Fibroblast of lung (primary cell): ENCODE measurements at regions not wholly inside any gene's neighbourhood (a gene's known extent, or its start where the extent isn't known, plus 50 kb on each side); places are given as distances from the start of the nearest gene placed in this dataset.
A peak's percentile ranks its signal among the peaks of the same experiment; 100 is the strongest.

ENCODE experiments used
- DNase-seq, 2 donors: peaks; one replicate each; pipeline versions ENCODE4 v3.0.0 to v3.0.0-alpha.2; 2010; ENCODE audit warnings: low read depth in 2 of 2
- H2AFZ ChIP-seq: 2 replicates; pipeline ENCODE4 v1.5.1; 2012; ENCODE audit warnings: low read length, control low read depth, inconsistent platforms
- H3K27ac ChIP-seq: 2 replicates; pipeline ENCODE4 v1.5.1; 2011; ENCODE audit warnings: low read length, control low read depth; ENCODE audit not compliant: insufficient read depth
- H3K27me3 ChIP-seq: 2 replicates; pipeline ENCODE4 v1.5.1; 2011; ENCODE audit warnings: mild to moderate bottlenecking, low read length; ENCODE audit not compliant: control insufficient read depth, insufficient read depth
- H3K36me3 ChIP-seq: 2 replicates; pipeline ENCODE4 v1.5.1; 2011; ENCODE audit warnings: low read length; ENCODE audit not compliant: control insufficient read depth, insufficient read depth
- H3K4me1 ChIP-seq: 2 replicates; pipeline ENCODE4 v1.5.1; 2011; ENCODE audit warnings: low read length; ENCODE audit not compliant: control insufficient read depth, insufficient read depth; ENCODE audit errors: extremely low read depth
- H3K4me2 ChIP-seq: 2 replicates; pipeline ENCODE4 v1.5.1; 2011; ENCODE audit warnings: low read length, control low read depth; ENCODE audit not compliant: insufficient read depth; ENCODE audit errors: extremely low read depth
- H3K4me3 ChIP-seq, 4 experiments: fragments of 200-600 bp in 1 of 4; sonication (generic) in 1 of 4; replicated peaks in 1 of 4; 2 replicates each; pipeline ENCODE4 v1.5.1; 2011 to 2016; ENCODE audit warnings: low read length in 4 of 4, low read depth in 3 of 4, mild to moderate bottlenecking in 3 of 4, control low read depth in 2 of 4, inconsistent platforms in 1 of 4, mixed read lengths in 1 of 4; ENCODE audit not compliant: insufficient read depth in 1 of 4; ENCODE audit errors: control extremely low read depth in 1 of 4
- H3K79me2 ChIP-seq: 2 replicates; pipeline ENCODE4 v1.5.1; 2012; ENCODE audit warnings: mild to moderate bottlenecking, low read length, inconsistent platforms; ENCODE audit not compliant: control insufficient read depth, insufficient read depth
- H3K9ac ChIP-seq: 2 replicates; pipeline ENCODE4 v1.5.1; 2011; ENCODE audit warnings: mild to moderate bottlenecking, low read length, control low read depth; ENCODE audit not compliant: insufficient read depth
- H3K9me3 ChIP-seq: 2 replicates; pipeline ENCODE4 v1.5.1; 2012; ENCODE audit warnings: low read depth, low read length; ENCODE audit not compliant: control insufficient read depth, insufficient read depth
- H4K20me1 ChIP-seq: 2 replicates; pipeline ENCODE4 v1.5.1; 2011; ENCODE audit warnings: low read length; ENCODE audit not compliant: control insufficient read depth, insufficient read depth; ENCODE audit errors: extremely low read depth
- EZH2 ChIP-seq: IDR thresholded peaks from 2 replicates; pipeline ENCODE4 v1.5.1; 2012; ENCODE audit warnings: low read length, control low read depth, mild to moderate bottlenecking; ENCODE audit errors: missing control alignments
- TF ChIP-seq, protein P1 (sequence below), 2 donors: IDR thresholded peaks in 1 of 2; conservative IDR thresholded peaks in 1 of 2; 1 replicate in 1 of 2; 2 replicates in 1 of 2; pipeline ENCODE4 v1.5.1; 2011 to 2012; ENCODE audit warnings: low read length in 2 of 2, control low read depth in 1 of 2, inconsistent platforms in 1 of 2, low read depth in 1 of 2, mild to moderate bottlenecking in 1 of 2

DNA sequence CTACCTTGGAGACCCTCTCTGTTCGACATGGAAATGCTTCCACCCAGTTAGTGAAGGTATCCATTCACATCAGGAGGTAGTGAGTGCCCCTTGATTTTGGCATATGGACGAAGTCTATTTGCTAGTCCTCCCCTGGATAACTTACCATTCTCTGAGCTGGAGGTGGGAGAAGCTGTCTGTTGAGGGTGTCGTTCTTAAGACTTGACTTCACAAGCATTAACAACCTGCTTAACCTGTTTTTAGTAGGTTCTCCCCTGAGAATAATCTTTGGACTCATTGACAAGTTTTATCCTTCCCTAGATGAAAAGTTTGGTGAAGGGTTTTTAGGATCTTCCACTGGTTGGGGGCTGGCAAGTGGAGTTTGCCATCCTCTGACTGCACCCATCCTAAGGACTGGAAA, 1053.8 kb upstream of the CNTN5 start:
- H3K36me3 ChIP-seq = no peaks in the 10 kb centered on the region
- no peaks in the 10 kb centered on the region for H4K20me1 ChIP-seq
- H3K27me3 ChIP-seq = no peaks in the 10 kb centered on the region
- no peak overlapping the region for H3K9ac ChIP-seq
- H3K4me2 ChIP-seq = no peak overlapping the region
- TF ChIP-seq, protein P1, sequence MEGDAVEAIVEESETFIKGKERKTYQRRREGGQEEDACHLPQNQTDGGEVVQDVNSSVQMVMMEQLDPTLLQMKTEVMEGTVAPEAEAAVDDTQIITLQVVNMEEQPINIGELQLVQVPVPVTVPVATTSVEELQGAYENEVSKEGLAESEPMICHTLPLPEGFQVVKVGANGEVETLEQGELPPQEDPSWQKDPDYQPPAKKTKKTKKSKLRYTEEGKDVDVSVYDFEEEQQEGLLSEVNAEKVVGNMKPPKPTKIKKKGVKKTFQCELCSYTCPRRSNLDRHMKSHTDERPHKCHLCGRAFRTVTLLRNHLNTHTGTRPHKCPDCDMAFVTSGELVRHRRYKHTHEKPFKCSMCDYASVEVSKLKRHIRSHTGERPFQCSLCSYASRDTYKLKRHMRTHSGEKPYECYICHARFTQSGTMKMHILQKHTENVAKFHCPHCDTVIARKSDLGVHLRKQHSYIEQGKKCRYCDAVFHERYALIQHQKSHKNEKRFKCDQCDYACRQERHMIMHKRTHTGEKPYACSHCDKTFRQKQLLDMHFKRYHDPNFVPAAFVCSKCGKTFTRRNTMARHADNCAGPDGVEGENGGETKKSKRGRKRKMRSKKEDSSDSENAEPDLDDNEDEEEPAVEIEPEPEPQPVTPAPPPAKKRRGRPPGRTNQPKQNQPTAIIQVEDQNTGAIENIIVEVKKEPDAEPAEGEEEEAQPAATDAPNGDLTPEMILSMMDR (conservative IDR thresholded peaks at IDR 0.05 in 1 of 2, IDR thresholded peaks at IDR 0.05 in 1 of 2; ENCODE audit: low read depth in 1 of 2, low read length in 2 of 2) = no peak
- no peak for TF ChIP-seq EZH2
- H3K9me3 ChIP-seq = no peaks in the 10 kb centered on the region
- no peaks in the 10 kb centered on the region for H3K79me2 ChIP-seq
- H3K4me1 ChIP-seq = peaks cover 2% of the 10 kb centered on the region
- no peak overlapping the region for H3K4me3 ChIP-seq
- no peak overlapping the region for H2AFZ ChIP-seq
- H3K27ac ChIP-seq = peak overlapping the region; percentile 70
- no peak for DNase-seq

DNA sequence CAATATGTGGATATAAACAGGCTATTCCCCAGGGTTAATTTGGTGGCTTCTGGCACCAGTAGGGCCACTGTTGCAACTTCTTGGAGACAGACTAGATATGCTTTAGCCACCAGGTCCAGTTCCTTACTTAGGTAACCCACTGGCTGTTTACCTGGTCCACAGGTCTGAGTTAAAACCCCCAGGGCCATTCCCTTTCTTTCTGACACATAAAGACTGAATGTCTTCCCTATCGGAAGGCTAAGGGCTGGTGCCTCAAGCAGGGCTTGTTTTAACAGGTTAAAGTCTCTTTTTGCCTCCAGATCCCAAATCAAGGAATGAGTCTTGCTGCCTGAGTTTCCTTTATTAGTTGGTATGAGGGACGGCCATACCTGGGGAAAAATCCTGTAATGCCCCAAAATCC, 1052.7 kb upstream of the CNTN5 start:
- no peaks in the 10 kb centered on the region for H3K36me3 ChIP-seq
- no peak overlapping the region for H3K9ac ChIP-seq
- H3K4me2 ChIP-seq = no peak overlapping the region
- no peaks in the 10 kb centered on the region for H4K20me1 ChIP-seq
- peaks cover 2% of the 10 kb centered on the region for H3K4me1 ChIP-seq
- H3K4me3 ChIP-seq = no peak overlapping the region
- no peaks in the 10 kb centered on the region for H3K79me2 ChIP-seq
- no peaks in the 10 kb centered on the region for H3K9me3 ChIP-seq
- no peak overlapping the region for H2AFZ ChIP-seq
- no peak for DNase-seq
- no peak for TF ChIP-seq EZH2
- TF ChIP-seq, protein P1 (conservative IDR thresholded peaks at IDR 0.05 in 1 of 2, IDR thresholded peaks at IDR 0.05 in 1 of 2; ENCODE audit: low read depth in 1 of 2, low read length in 2 of 2) = no peak
- H3K27ac ChIP-seq = no peak overlapping the region
- no peaks in the 10 kb centered on the region for H3K27me3 ChIP-seq

GRCh38 chr11:97972731-97973130, 1048.0 kb upstream of the CNTN5 start:
- H2AFZ ChIP-seq = no peak overlapping the region
- H3K4me2 ChIP-seq = no peak overlapping the region
- H3K36me3 ChIP-seq = no peaks in the 10 kb centered on the region
- no peak for DNase-seq
- no peak overlapping the region for H3K27ac ChIP-seq
- H4K20me1 ChIP-seq = no peaks in the 10 kb centered on the region
- no peaks in the 10 kb centered on the region for H3K9me3 ChIP-seq
- no peak overlapping the region for H3K4me3 ChIP-seq
- H3K79me2 ChIP-seq = no peaks in the 10 kb centered on the region
- H3K9ac ChIP-seq = no peak overlapping the region
- no peaks in the 10 kb centered on the region for H3K4me1 ChIP-seq
- H3K27me3 ChIP-seq = no peaks in the 10 kb centered on the region
- TF ChIP-seq EZH2 = no peak
- TF ChIP-seq, protein P1 (conservative IDR thresholded peaks at IDR 0.05 in 1 of 2, IDR thresholded peaks at IDR 0.05 in 1 of 2; ENCODE audit: low read depth in 1 of 2, low read length in 2 of 2) = no peak
